Kidney epithelial cell (primary cell): ENCODE measurements at regions not wholly inside any gene's neighbourhood (a gene's known extent, or its start where the extent isn't known, plus 50 kb on each side); places are given as distances from the start of the nearest gene placed in this dataset.
"Not testable (repeated sequence)": the region's sequence is repeated elsewhere in the genome, so short reads cannot be mapped to it uniquely, and the experiment has no call there.

ENCODE experiments used
- DNase-seq: peaks from one replicate; pipeline ENCODE4 v3.0.0-alpha.2; 2010; ENCODE audit warnings: low read depth
- H3K27me3 ChIP-seq: 2 replicates; pipeline ENCODE4 v1.6.0; 2011; ENCODE audit warnings: low read length; ENCODE audit not compliant: control insufficient read depth, insufficient read depth
- H3K36me3 ChIP-seq: 2 replicates; pipeline ENCODE4 v1.5.1; 2011; ENCODE audit warnings: low read length; ENCODE audit not compliant: control insufficient read depth, insufficient read depth
- H3K4me3 ChIP-seq: 2 replicates; pipeline ENCODE4 v1.5.1; 2011; ENCODE audit warnings: low read depth, mild to moderate bottlenecking, control low read depth, low read length
- CTCF ChIP-seq: IDR thresholded peaks from 2 replicates; pipeline ENCODE4 v1.5.1; 2011; ENCODE audit warnings: mild to moderate bottlenecking, moderate library complexity, low read length, control low read depth, inconsistent platforms; ENCODE audit not compliant: insufficient read depth, poor library complexity, severe bottlenecking

GRCh38 chr3:89533275-89533674, 425.9 kb downstream of the EPHA3 start:
- TF ChIP-seq CTCF: no peak
- DNase-seq: no peak
- H3K4me3 ChIP-seq: no peak overlapping the region
- H3K27me3 ChIP-seq: no peaks in the 10 kb centered on the region
- H3K36me3 ChIP-seq: no peaks in the 10 kb centered on the region

- DNase-seq, H3K36me3 ChIP-seq, H3K27me3 ChIP-seq, H3K4me3 ChIP-seq: not testable (repeated sequence)
Measured at GRCh38 chr3:89554587-89554986, 447.2 kb downstream of the EPHA3 start.

- no peak for TF ChIP-seq CTCF
- H3K36me3 ChIP-seq: no peaks in the 10 kb centered on the region
- no peak for DNase-seq
Measured at GRCh38 chr3:89558711-89559110, 451.3 kb downstream of the EPHA3 start.

GRCh38 chr3:89560568-89560967, 453.1 kb downstream of the EPHA3 start:
- Histone ChIP-seq H3K36me3 (no peaks in the 10 kb centered on the region), H3K27me3 (no peaks in the 10 kb centered on the region), H3K4me3 (no peak overlapping the region)
- no peak for TF ChIP-seq CTCF
- no peak for DNase-seq

More at GRCh38 chr3:89558711-89559110, 451.3 kb downstream of the EPHA3 start:
- no peak overlapping the region for H3K4me3 ChIP-seq
- H3K27me3 ChIP-seq: no peaks in the 10 kb centered on the region

GRCh38 chr3:89562373-89562772, 455.0 kb downstream of the EPHA3 start:
- Histone ChIP-seq H3K27me3 (no peaks in the 10 kb centered on the region), H3K4me3 (no peak overlapping the region), H3K36me3 (no peaks in the 10 kb centered on the region)
- DNase-seq: no peak
- TF ChIP-seq CTCF: no peak

GRCh38 chr3:89565098-89565497, 457.7 kb downstream of the EPHA3 start:
- no peak for DNase-seq
- Histone ChIP-seq H3K4me3 (no peak overlapping the region), H3K36me3 (no peaks in the 10 kb centered on the region), H3K27me3 (no peaks in the 10 kb centered on the region)
- no peak for TF ChIP-seq CTCF
